H1 (cell line): ENCODE measurements at regions not wholly inside any gene's neighbourhood (a gene's known extent, or its start where the extent isn't known, plus 50 kb on each side); places are given as distances from the start of the nearest gene placed in this dataset.

Source experiments
- ASH2L ChIP-seq: fragments of 200-600, 300-600 bp; sonication (generic); IDR thresholded peaks from one replicate; pipeline ENCODE4 v1.7.1; 2017; ENCODE audit warnings: low read length
- CBX5 ChIP-seq: fragments of 300-800, 300-1000 bp; sonication (generic); IDR thresholded peaks from 2 replicates; pipeline ENCODE4 v1.7.1; 2016; ENCODE audit warnings: antibody characterized with exemption, low read length, low read depth
- CBX8 ChIP-seq: fragments of 300-800, 300-1000 bp; sonication (generic); IDR thresholded peaks from 2 replicates; pipeline ENCODE4 v1.7.1; 2016; ENCODE audit warnings: low read depth, low read length, borderline replicate concordance
- CTBP2 ChIP-seq: IDR thresholded peaks from 2 replicates; pipeline ENCODE4 v1.7.0; 2011; ENCODE audit warnings: borderline replicate concordance, mild to moderate bottlenecking, moderate library complexity, mixed read lengths, low read length; ENCODE audit not compliant: insufficient read depth, insufficient read length
- NANOG ChIP-seq: IDR thresholded peaks from 2 replicates; pipeline ENCODE4 v1.6.1; 2011; ENCODE audit warnings: low read length, low read depth, mild to moderate bottlenecking, inconsistent platforms; ENCODE audit not compliant: insufficient read depth, poor library complexity, severe bottlenecking
- RBBP5 ChIP-seq: IDR thresholded peaks from 2 replicates; pipeline ENCODE4 v1.7.1; 2012; ENCODE audit warnings: low read depth, mild to moderate bottlenecking, inconsistent platforms, low read length, moderate library complexity, borderline replicate concordance
- SRF ChIP-seq: IDR thresholded peaks from 2 replicates; pipeline ENCODE4 v1.6.1; 2011; ENCODE audit warnings: mild to moderate bottlenecking, low read depth, low read length, moderate library complexity
- USF2 ChIP-seq: IDR thresholded peaks from 2 replicates; pipeline ENCODE4 v1.6.1; 2011; ENCODE audit warnings: low read length, improper control_type of control experiment
- TF ChIP-seq, protein P1 (sequence below), 3 experiments: IDR thresholded peaks; 1 replicate in 2 of 3; 2 replicates in 1 of 3; pipeline versions ENCODE4 v1.5.1 to v1.6.1; 2011; ENCODE audit warnings: low read length in 3 of 3, mild to moderate bottlenecking in 3 of 3, inconsistent platforms in 2 of 3, low read depth in 1 of 3, moderate library complexity in 1 of 3; ENCODE audit not compliant: insufficient read depth in 1 of 3; ENCODE audit errors: control extremely low read depth in 1 of 3

DNA sequence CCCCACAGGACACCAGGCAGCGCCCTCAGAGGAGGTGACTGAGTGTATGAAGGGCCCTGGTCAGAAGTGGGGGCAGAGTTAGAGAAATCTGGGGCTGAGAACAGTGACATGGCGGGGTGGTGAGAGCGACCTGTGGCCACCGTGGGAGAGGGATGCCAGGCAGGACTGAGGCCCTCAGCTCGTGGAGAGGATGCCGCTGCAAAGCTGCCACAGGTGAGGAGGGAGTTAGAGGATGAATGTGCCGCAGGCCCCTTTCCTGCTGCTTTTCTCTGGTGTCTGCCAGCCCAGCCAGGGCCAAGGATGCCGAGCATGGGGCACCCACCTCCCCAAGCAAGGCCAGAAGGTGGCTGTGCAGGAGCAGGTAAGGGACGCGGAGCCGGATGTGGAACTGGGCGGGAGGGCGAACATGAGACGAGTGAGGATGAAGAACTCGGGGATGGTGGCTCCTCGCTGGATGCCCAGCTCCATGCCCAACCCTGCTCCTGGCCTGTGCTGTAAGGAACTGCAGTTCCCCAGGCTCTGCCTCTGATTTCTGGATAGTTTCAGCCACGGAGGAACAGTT, 269.2 kb upstream of the HDAC4 start (continued):
- TF ChIP-seq USF2: no peak
- no peak for TF ChIP-seq NANOG
- TF ChIP-seq CTBP2: no peak
- no peak for TF ChIP-seq CBX5
- TF ChIP-seq, protein P1, sequence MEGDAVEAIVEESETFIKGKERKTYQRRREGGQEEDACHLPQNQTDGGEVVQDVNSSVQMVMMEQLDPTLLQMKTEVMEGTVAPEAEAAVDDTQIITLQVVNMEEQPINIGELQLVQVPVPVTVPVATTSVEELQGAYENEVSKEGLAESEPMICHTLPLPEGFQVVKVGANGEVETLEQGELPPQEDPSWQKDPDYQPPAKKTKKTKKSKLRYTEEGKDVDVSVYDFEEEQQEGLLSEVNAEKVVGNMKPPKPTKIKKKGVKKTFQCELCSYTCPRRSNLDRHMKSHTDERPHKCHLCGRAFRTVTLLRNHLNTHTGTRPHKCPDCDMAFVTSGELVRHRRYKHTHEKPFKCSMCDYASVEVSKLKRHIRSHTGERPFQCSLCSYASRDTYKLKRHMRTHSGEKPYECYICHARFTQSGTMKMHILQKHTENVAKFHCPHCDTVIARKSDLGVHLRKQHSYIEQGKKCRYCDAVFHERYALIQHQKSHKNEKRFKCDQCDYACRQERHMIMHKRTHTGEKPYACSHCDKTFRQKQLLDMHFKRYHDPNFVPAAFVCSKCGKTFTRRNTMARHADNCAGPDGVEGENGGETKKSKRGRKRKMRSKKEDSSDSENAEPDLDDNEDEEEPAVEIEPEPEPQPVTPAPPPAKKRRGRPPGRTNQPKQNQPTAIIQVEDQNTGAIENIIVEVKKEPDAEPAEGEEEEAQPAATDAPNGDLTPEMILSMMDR (IDR thresholded peaks at IDR 0.05; ENCODE audit: control extremely low read depth in 1 of 3, insufficient read depth in 1 of 3, low read depth in 1 of 3, low read length in 3 of 3): no peak
- no peak for TF ChIP-seq ASH2L
- TF ChIP-seq SRF: no peak
- no peak for TF ChIP-seq CBX8
- no peak for TF ChIP-seq RBBP5
- TF ChIP-seq, all 59 proteins: peak for 0
